HG03469 (cell line): ENCODE measurements at regions not wholly inside any gene's neighbourhood (a gene's known extent, or its start where the extent isn't known, plus 50 kb on each side); places are given as distances from the start of the nearest gene placed in this dataset.
"Not testable (repeated sequence)": the region's sequence is repeated elsewhere in the genome, so short reads cannot be mapped to it uniquely, and the experiment has no call there.

Experiments used
- ATAC-seq: cut with Tn5 transposase; IDR thresholded peaks from one replicate; pipeline ENCODE4 v1.9.1; 2021; ENCODE audit warnings: mild to moderate bottlenecking, moderate library complexity, moderate number of reproducible peaks; ENCODE audit not compliant: unreplicated experiment

GRCh38 chr7:52782348-52782747 lies 253.1 kb upstream of the POM121L12 start:
- no peak for ATAC-seq

- no peak for ATAC-seq
Observed at GRCh38 chr7:52781250-52781649, 254.2 kb upstream of the POM121L12 start.

- ATAC-seq: no peak
Observed at GRCh38 chr7:52779004-52779403, 256.4 kb upstream of the POM121L12 start.

DNA sequence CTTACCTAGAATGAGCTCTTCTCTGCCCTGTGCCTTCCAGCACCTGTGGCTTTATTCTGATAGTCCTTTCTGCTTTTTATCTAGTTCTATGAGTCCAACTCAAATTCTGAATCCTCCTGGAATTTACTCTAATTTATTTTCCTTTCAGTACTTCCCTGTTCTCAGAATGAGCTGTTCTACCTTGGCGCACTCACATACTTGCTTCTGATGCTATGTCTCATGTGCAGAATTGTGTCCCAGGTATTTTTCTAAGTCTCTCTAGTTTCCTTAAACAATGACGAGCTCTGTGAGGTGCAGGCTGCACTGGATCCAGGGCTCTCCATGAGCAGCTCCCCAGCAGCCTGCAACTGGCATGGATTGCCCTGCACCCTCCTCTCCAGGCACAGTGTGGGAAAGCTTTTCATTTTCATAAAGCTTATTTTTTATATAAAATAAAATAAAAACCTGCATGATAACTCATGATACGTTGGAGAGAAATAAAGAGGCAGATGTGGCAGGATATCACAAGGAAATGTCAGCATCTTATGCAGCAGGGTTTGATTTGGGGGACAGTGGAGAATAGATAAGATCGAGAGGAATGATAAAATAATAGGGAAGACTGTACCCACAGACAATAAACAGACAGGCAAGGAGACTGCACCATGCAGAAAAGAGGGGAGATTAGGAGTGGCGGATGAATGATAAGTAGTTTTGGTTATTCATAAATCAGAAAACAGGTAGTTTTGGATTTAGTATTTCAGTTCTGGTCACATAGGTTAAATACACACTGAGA lies 258.2 kb upstream of the POM121L12 start:
- ATAC-seq: no peak

- no peak for ATAC-seq
Observed at GRCh38 chr7:52775876-52776275, 259.6 kb upstream of the POM121L12 start.

- no peak for ATAC-seq
Observed at GRCh38 chr7:52771177-52771576, 264.3 kb upstream of the POM121L12 start.

DNA sequence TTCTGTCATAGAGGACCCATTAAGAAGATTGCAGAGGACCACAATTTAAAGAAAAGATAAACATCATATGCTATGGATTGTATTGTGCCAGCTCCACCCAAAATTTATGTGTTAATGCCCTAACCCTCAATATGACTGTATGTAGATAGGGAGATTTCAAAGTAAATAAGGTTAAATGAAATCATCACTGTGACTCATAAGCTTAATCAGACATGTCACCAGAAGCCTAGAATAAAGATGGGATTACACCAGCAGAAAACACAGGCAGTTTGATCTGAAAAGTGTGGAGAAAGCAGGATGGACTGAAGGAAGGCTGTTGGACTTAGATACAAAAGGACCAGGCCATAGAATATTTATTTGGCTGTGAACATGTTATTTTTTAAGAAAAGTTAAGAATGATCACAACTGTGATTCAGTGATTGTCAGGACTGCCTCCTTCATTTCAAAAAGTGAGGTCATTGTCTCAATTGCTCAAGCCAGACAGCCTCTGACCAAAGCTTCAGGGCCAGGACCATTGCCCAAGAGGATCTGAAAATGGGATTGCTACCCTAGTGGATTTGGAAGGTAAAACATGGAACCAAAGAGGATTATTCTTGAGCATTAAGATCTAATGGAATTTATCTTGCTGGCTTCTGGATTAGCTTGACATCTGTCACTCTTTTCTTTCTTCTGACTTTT lies 270.8 kb upstream of the POM121L12 start:
- no peak for ATAC-seq

GRCh38 chr7:52758356-52758755 lies 277.1 kb upstream of the POM121L12 start:
- ATAC-seq: no peak

DNA sequence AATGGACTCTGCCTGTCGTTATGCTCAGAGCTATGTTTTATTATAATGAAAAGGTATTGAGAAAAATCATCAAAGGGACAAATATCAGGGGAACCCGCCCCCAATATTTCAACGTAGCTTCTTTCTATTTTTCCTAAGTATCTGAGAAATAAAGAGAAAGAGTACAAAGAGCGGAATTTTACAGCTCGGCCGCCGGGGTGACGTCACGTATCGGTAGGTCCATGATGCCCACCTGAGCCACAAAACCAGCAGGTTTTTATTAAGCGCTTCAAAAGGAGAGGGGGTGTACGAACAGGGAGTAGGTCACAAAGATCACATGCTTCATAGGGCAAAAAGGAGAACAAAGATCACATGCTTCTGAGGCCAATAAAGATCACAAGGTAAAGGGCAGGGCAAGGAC lies 281.6 kb upstream of the POM121L12 start:
- ATAC-seq: no peak

GRCh38 chr7:52752891-52753290 lies 282.5 kb upstream of the POM121L12 start:
- ATAC-seq: no peak

GRCh38 chr7:52749880-52750279 lies 285.6 kb upstream of the POM121L12 start:
- no peak for ATAC-seq

- no peak for ATAC-seq
Observed at GRCh38 chr7:52747817-52748216, 287.6 kb upstream of the POM121L12 start.

DNA sequence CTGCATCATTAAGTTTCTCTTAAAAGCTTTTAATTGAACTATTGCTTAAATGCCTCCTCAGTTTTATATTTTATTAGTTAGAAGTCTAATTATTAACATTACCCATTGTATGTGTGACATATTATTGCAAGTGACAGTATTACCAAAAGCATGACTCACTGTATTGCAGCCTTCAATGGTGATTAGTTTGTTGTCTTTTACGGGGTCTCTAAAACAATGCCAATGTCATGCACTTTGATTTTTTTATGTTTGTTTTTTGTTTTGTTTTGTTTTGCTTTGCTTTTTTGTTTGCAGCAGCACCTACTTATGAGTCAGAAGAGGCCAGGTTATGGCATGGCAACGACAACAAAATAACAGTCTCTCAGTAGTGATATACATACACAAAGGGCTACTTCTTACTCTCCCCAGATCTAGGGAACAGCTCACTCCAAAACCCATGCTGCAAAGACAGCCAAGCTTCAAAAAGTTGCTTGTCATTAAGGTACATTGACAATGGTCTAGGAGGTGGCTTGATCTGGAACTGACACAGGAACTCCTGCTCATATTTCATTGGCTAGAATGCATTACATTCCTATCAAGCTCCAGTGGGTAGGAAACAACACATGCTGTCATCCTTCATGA lies 293.7 kb upstream of the POM121L12 start:
- ATAC-seq: no peak

DNA sequence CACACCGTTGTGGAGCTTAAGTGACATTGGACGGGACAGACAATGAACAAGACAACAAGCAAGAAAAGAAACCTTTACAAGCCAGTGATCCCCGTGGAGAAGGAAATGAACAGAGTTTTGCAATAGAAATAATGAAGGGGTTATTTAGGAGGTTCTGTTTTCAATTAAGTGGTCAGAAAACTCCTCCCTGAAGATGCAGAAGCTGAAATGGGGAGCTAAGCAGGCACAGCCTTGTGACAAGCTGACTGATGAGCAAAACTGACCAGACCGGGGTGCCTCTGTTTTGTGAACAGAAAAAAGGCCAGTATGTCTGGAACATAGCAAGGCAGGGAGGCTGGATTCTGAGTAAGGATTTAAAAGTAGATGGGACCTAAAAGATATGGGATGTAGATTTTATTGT lies 299.8 kb upstream of the POM121L12 start:
- no peak for ATAC-seq

DNA sequence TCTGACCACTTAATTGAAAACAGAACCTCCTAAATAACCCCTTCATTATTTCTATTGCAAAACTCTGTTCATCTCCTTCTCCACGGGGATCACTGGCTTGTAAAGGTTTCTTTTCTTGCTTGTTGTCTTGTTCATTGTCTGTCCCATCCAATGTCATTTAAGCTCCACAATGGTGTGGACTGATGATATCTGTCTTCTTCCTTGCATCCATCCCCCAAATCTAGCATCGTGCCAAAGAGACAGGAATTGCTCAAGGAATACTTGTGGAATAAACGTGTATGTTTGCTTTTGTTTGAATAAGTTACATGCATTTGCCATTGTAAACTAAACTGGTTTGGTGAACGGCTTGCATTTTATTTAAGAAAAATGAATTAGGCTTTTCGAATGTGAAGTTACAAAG lies 306.8 kb upstream of the POM121L12 start:
- not testable (repeated sequence) for ATAC-seq

- ATAC-seq: no peak
Observed at GRCh38 chr7:52727632-52728031, 307.8 kb upstream of the POM121L12 start.

- ATAC-seq: no peak
Observed at GRCh38 chr7:52726986-52727385, 308.4 kb upstream of the POM121L12 start.

DNA sequence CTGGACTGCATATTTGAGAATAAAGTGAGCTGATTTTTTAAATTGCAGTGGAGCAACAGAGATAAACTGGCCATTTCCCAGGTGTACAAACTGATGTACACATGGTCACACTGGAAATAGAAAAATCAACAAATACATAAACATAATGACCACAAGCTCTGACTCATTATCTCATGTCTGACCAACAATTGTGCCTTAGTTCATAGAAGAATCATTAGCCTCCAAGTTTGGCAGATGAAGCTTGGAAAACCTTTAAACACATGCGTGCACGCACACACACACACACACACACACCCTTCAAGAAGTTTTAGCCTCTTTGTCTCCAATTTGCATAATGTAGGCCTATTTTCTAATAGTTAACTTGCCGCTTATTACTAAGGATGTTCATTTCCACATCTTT lies 308.9 kb upstream of the POM121L12 start:
- ATAC-seq: no peak

GRCh38 chr7:52723606-52724005 lies 311.8 kb upstream of the POM121L12 start:
- ATAC-seq: no peak

- ATAC-seq: no peak
Observed at GRCh38 chr7:52720856-52721255, 314.6 kb upstream of the POM121L12 start.

DNA sequence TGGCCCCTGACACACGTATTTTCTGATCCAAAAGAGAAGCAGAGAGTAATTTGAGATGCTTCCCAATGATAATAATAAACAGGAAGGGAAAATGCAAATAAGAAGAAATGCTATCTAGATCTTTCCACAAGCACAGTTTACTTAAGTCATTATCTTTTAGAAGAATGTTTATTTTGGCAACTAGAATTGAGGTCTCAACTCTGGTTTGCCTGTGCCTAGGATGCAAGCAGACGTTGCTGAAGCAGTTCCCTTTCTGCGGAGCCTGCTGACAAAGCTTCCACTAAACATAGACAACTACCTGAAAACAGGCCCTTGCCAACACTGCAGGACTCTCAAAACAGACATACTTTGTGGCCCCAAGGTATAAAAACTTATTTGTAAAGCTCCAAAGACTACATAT lies 315.8 kb upstream of the POM121L12 start:
- no peak for ATAC-seq

DNA sequence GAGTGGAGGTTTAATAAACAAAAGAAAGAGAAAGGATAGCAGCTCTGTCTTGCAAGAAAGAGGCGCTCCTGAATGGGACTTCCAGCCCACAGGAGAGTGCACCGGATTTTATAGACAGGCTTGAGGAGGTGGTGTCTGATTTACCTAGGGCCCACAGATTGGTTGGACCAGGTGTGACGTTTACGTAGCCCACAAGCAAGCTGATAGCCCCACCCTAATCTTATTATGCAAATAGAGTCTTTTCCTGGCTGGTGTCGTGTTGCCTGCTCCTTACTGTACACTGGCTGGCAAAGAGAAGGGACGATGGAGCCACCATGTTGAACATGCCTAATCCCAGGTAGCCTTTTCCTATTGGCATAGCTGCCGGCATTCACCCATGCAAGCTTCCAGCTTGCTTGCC lies 319.7 kb upstream of the POM121L12 start:
- no peak for ATAC-seq
